HG03108 (cell line): ENCODE measurements at regions not wholly inside any gene's neighbourhood (a gene's known extent, or its start where the extent isn't known, plus 50 kb on each side); places are given as distances from the start of the nearest gene placed in this dataset.

ENCODE experiments used
- ATAC-seq: cut with Tn5 transposase; IDR thresholded peaks from one replicate; pipeline ENCODE4 v1.9.1; 2021; ENCODE audit warnings: moderate library complexity; ENCODE audit not compliant: unreplicated experiment

GRCh38 chr17:72206376-72206775 lies 85.6 kb downstream of the SOX9 start:
- no peak for ATAC-seq

- ATAC-seq = no peak
Measured at GRCh38 chr17:72208832-72209231, 88.0 kb downstream of the SOX9 start.

- ATAC-seq = no peak
Measured at GRCh38 chr17:72212041-72212440, 91.2 kb downstream of the SOX9 start.

- ATAC-seq = no peak
Measured at GRCh38 chr17:72215490-72215889, 94.7 kb downstream of the SOX9 start.

- no peak for ATAC-seq
Measured at GRCh38 chr17:72215928-72216327, 95.1 kb downstream of the SOX9 start.

- no peak for ATAC-seq
Measured at GRCh38 chr17:72219137-72219823, 98.5 kb downstream of the SOX9 start.

- no peak for ATAC-seq
Measured at GRCh38 chr17:72219824-72220493, 99.1 kb downstream of the SOX9 start.

GRCh38 chr17:72222661-72223380 lies 102.0 kb downstream of the SOX9 start:
- no peak for ATAC-seq

GRCh38 chr17:72223866-72224291 lies 103.1 kb downstream of the SOX9 start:
- no peak for ATAC-seq

- no peak for ATAC-seq
Measured at GRCh38 chr17:72226322-72226721, 105.5 kb downstream of the SOX9 start.

- ATAC-seq = no peak
Measured at GRCh38 chr17:72233986-72234385, 113.2 kb downstream of the SOX9 start.

GRCh38 chr17:72234985-72235384 lies 114.2 kb downstream of the SOX9 start:
- ATAC-seq = no peak

- ATAC-seq = no peak
Measured at GRCh38 chr17:72236980-72237633, 116.3 kb downstream of the SOX9 start.

- ATAC-seq = no peak
Measured at GRCh38 chr17:72238157-72238673, 117.4 kb downstream of the SOX9 start.

GRCh38 chr17:72239548-72239947 lies 118.7 kb downstream of the SOX9 start:
- ATAC-seq = no peak

- no peak for ATAC-seq
Measured at GRCh38 chr17:72240333-72240732, 119.5 kb downstream of the SOX9 start.

- no peak for ATAC-seq
Measured at GRCh38 chr17:72244494-72244893, 123.7 kb downstream of the SOX9 start.

- ATAC-seq = no peak
Measured at GRCh38 chr17:72244956-72245355, 124.1 kb downstream of the SOX9 start.

GRCh38 chr17:72249441-72249840 lies 128.6 kb downstream of the SOX9 start:
- no peak for ATAC-seq

- no peak for ATAC-seq
Measured at GRCh38 chr17:72250206-72250605, 129.4 kb downstream of the SOX9 start.

- no peak for ATAC-seq
Measured at GRCh38 chr17:72253597-72253996, 132.8 kb downstream of the SOX9 start.
